ENCODE measurements at regions not wholly inside any gene's neighbourhood (a gene's known extent, or its start where the extent isn't known, plus 50 kb on each side); places are given as distances from the start of the nearest gene placed in this dataset.

DNA sequence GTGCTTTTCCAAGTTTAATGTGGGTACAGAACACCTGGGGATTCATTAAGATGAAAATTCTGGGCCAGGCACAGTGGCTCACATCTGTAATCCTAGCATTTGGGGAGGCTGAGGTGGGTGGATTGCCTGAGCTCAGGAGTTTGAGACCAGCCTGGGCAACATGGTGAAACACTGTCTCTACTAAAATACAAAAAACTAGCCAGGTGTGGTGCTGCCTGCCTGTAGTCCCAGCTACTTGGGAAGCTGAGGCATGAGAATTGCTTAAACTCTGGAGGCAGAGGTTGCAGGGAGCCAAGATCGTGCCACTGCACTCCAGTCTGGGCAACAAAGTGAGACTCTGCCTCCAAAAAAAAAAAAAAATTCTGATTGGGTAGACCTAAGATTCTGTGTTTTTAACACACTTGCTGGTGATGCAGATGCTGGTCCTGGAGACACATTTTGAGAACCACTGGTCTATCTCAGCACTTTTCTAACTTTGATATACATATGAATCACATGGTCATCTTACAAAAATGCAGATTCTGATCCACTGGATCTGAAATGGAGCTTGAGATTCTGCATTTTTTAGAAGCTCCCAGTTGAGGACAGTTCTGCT is 223.8 kb upstream of the SATB1 start:
- TF ChIP-seq ZNF610 (tag by site-specific recombination; IDR thresholded peaks at IDR 0.05; ENCODE audit: borderline replicate concordance) (no peak), ZNF155 (tag by site-specific recombination; IDR thresholded peaks at IDR 0.05) (no peak), ZNF274 (IDR thresholded peaks at IDR 0.05; ENCODE audit: low read length) (no peak), ZNF274 (tag by site-specific recombination; IDR thresholded peaks at IDR 0.05; ENCODE audit: borderline replicate concordance) (no peak), ZBTB49 (tag by site-specific recombination; IDR thresholded peaks at IDR 0.05; ENCODE audit: low read depth) (no peak), ZFHX2 (tag by site-specific recombination; conservative IDR thresholded peaks at IDR 0.05) (no peak), ZNF843 (tag by site-specific recombination; IDR thresholded peaks at IDR 0.05) (no peak), ZBTB20 (tag by site-specific recombination; IDR thresholded peaks at IDR 0.05) (no peak), ZNF140 (tag by site-specific recombination; IDR thresholded peaks at IDR 0.05) (no peak), ELK4 (IDR thresholded peaks at IDR 0.05; ENCODE audit: borderline replicate concordance, low read depth, low read length) (no peak), ZNF211 (tag by site-specific recombination; IDR thresholded peaks at IDR 0.05; ENCODE audit: low read depth) (no peak)
- Histone ChIP-seq H3K4me3 (ENCODE audit: low read depth, low read length) (no peak overlapping the region), H3K36me3 (ENCODE audit: control insufficient read depth in 2 of 2, insufficient read depth in 1 of 2, low read length in 2 of 2) (no peaks in the 10 kb centered on the region), H3K4me1 (ENCODE audit: control insufficient read depth, insufficient read depth, low read length) (no peaks in the 10 kb centered on the region), H3K27ac (ENCODE audit: extremely low read depth, low read depth, low read length) (no peak overlapping the region), H3K9me3 (ENCODE audit: control insufficient read depth, insufficient read depth, low read depth, low read length) (no peaks in the 10 kb centered on the region)
- CTCF ChIA-PET: interaction anchor here (1.0 kb wide), 1 partner anchor 15 kb away, joined by 3 read pairs; no protein-coding TSS in a partner anchor
- POLR2A ChIA-PET: no interaction called here

- Histone ChIP-seq H3K4me3 (ENCODE audit: low read depth, low read length) (no peak overlapping the region), H3K27ac (ENCODE audit: extremely low read depth, low read depth, low read length) (no peak overlapping the region), H3K4me1 (ENCODE audit: control insufficient read depth, insufficient read depth, low read length) (no peaks in the 10 kb centered on the region), H3K9me3 (ENCODE audit: control insufficient read depth, insufficient read depth, low read depth, low read length) (no peaks in the 10 kb centered on the region), H3K36me3 (ENCODE audit: control insufficient read depth in 2 of 2, insufficient read depth in 1 of 2, low read length in 2 of 2) (no peaks in the 10 kb centered on the region)
- TF ChIP-seq ZNF747 (tag by site-specific recombination; IDR thresholded peaks at IDR 0.05) (no peak), ZNF2 (tag by site-specific recombination; IDR thresholded peaks at IDR 0.05) (no peak), ZNF423 (tag by site-specific recombination; IDR thresholded peaks at IDR 0.05) (no peak), ZNF544 (tag by site-specific recombination; IDR thresholded peaks at IDR 0.05) (no peak), SP7 (tag by site-specific recombination; IDR thresholded peaks at IDR 0.05) (no peak)
- POLR2A ChIA-PET: no interaction called here
- CTCF ChIA-PET: interaction anchor here (1.0 kb wide), 1 partner anchor 14 kb away, joined by 3 read pairs; no protein-coding TSS in a partner anchor
Measured at GRCh38 chr3:18648159-18648558, 223.0 kb upstream of the SATB1 start.

DNA sequence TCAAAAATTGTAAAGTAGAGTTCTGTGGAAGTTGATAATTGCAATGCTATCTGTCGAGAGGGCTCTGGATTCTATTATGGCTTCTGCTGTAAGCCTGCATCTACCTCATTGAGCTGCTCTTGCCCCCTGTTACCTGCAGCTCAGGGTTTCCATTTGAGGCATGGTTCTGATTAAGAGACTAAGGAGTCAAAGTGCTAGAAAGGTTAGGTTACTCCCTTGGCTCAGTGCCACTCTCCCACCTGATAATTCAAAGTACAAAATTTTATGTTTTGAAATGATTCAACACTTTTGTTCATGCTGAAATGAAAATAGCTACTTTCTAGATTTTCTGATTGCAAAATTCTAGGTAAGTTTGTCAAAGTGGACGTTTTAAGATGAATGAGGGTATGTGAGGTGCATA is 220.5 kb upstream of the SATB1 start:
- no peaks in the 10 kb centered on the region for H3K36me3 ChIP-seq (ENCODE audit: control insufficient read depth in 2 of 2, insufficient read depth in 1 of 2, low read length in 2 of 2)
- no peak overlapping the region for H3K27ac ChIP-seq (ENCODE audit: extremely low read depth, low read depth, low read length)
- CTCF ChIA-PET: interaction anchor here (0.6 kb wide), 1 partner anchor 1648 kb away, joined by 4 read pairs; no protein-coding TSS in a partner anchor
- POLR2A ChIA-PET: no interaction called here
- no peaks in the 10 kb centered on the region for H3K9me3 ChIP-seq (ENCODE audit: control insufficient read depth, insufficient read depth, low read depth, low read length)
- no peak for TF ChIP-seq ZNF433 (tag by site-specific recombination; IDR thresholded peaks at IDR 0.05; ENCODE audit: low read depth)
- H3K4me1 ChIP-seq (ENCODE audit: control insufficient read depth, insufficient read depth, low read length): no peaks in the 10 kb centered on the region
- H3K4me3 ChIP-seq (ENCODE audit: low read depth, low read length): no peak overlapping the region

Data from HEK293 (cell line).